HCT116 (cell line): ENCODE measurements at regions not wholly inside any gene's neighbourhood (a gene's known extent, or its start where the extent isn't known, plus 50 kb on each side); places are given as distances from the start of the nearest gene placed in this dataset.

Experiments
- CEBPB ChIP-seq: IDR thresholded peaks from 2 replicates; pipeline ENCODE4 v1.6.1; 2012; ENCODE audit warnings: low read depth
- EZH2 ChIP-seq: fragments of 200-600 bp; sonication (generic); IDR thresholded peaks from 2 replicates; pipeline ENCODE4 v1.6.1; 2017; ENCODE audit warnings: antibody characterized with exemption, mixed run types
- EZH2phosphoT487 ChIP-seq: fragments of 200-600 bp; IDR thresholded peaks from 2 replicates; pipeline ENCODE4 v1.6.1; 2018; ENCODE audit warnings: antibody characterized with exemption, borderline replicate concordance
- POLR2A ChIP-seq: IDR thresholded peaks from 2 replicates; pipeline ENCODE4 v1.7.0; 2011; ENCODE audit warnings: borderline replicate concordance; ENCODE audit not compliant: insufficient read depth, insufficient read length; ENCODE audit errors: extremely low read depth
- POLR2AphosphoS5 ChIP-seq: IDR thresholded peaks from 2 replicates; pipeline ENCODE4 v1.6.1; 2011; ENCODE audit warnings: mild to moderate bottlenecking, low read depth, low read length, moderate library complexity
- SIN3A ChIP-seq: IDR thresholded peaks from 2 replicates; pipeline ENCODE4 v1.6.1; 2012; ENCODE audit warnings: low read depth
- TCF7L2 ChIP-seq: IDR thresholded peaks from 2 replicates; pipeline ENCODE4 v1.7.0; 2011; ENCODE audit warnings: borderline replicate concordance, inconsistent platforms; ENCODE audit not compliant: insufficient read depth, insufficient read length; ENCODE audit errors: extremely low read depth
- YY1 ChIP-seq: IDR thresholded peaks from 2 replicates; pipeline ENCODE4 v1.6.1; 2011; ENCODE audit warnings: low read length, low read depth, moderate library complexity, mild to moderate bottlenecking; ENCODE audit not compliant: insufficient replicate concordance; ENCODE audit errors: extremely low read depth
- ZNF274 ChIP-seq: fragments of 200-500 bp; sonication (Bioruptor generic); IDR thresholded peaks from 2 replicates; pipeline ENCODE4 v1.6.1; 2014; ENCODE audit warnings: mild to moderate bottlenecking, low read depth, low read length, inconsistent platforms
- TF ChIP-seq, protein P1 (sequence below): IDR thresholded peaks from 2 replicates; pipeline ENCODE4 v1.6.1; 2011; ENCODE audit warnings: mild to moderate bottlenecking, low read length, moderate library complexity; ENCODE audit not compliant: insufficient replicate concordance; ENCODE audit errors: extremely low read depth
- TF ChIP-seq, protein P2 (sequence below): IDR thresholded peaks from 2 replicates; pipeline ENCODE4 v1.6.1; 2012
- TF ChIP-seq, protein P3 (sequence below), 3 experiments: fragments of 200-600 bp in 1 of 3; sonication (generic) in 1 of 3; IDR thresholded peaks in 2 of 3; conservative IDR thresholded peaks in 1 of 3; 2 replicates each; pipeline ENCODE4 v1.5.1; 2012 to 2017; ENCODE audit warnings: low read depth in 2 of 3, low read length in 2 of 3, antibody characterized with exemption in 1 of 3, borderline replicate concordance in 1 of 3, control low read depth in 1 of 3, mild to moderate bottlenecking in 1 of 3, mixed read lengths in 1 of 3, mixed run types in 1 of 3, moderate library complexity in 1 of 3; ENCODE audit not compliant: insufficient read depth in 1 of 3
- TF ChIP-seq, protein P4 (sequence below): IDR thresholded peaks from 2 replicates; pipeline ENCODE4 v1.6.1; 2012; ENCODE audit warnings: low read depth

DNA sequence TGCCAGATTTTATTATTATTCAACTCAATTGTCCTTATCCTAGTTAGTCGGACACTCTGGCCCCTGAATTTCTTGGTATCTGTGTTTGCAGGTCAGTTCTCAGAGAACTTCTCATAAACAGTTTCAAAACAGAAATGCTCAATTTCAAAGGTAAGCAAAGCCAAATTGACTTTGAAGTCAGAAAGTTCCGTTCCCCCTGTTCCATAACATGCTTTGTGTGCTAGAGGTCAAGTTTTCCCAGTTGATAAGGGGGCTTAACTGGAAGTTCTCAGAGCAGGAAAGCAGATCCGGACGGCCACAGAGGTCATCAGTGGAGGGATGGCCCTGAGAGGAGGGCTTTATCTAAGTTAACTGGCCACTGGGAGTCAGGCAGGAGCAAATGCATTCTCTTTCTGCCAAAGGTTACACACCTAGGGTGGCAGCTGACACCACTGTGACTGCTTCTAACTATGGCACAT, 417.2 kb downstream of the COG6 start:
- TF ChIP-seq, protein P1, sequence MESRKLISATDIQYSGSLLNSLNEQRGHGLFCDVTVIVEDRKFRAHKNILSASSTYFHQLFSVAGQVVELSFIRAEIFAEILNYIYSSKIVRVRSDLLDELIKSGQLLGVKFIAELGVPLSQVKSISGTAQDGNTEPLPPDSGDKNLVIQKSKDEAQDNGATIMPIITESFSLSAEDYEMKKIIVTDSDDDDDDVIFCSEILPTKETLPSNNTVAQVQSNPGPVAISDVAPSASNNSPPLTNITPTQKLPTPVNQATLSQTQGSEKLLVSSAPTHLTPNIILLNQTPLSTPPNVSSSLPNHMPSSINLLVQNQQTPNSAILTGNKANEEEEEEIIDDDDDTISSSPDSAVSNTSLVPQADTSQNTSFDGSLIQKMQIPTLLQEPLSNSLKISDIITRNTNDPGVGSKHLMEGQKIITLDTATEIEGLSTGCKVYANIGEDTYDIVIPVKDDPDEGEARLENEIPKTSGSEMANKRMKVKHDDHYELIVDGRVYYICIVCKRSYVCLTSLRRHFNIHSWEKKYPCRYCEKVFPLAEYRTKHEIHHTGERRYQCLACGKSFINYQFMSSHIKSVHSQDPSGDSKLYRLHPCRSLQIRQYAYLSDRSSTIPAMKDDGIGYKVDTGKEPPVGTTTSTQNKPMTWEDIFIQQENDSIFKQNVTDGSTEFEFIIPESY = no peak
- TF ChIP-seq EZH2phosphoT487 (no peak), EZH2 (no peak), TCF7L2 (no peak), CEBPB (no peak), ZNF274 (no peak), POLR2A (no peak), YY1 (no peak), SIN3A (no peak), POLR2AphosphoS5 (no peak)
- TF ChIP-seq, protein P2, sequence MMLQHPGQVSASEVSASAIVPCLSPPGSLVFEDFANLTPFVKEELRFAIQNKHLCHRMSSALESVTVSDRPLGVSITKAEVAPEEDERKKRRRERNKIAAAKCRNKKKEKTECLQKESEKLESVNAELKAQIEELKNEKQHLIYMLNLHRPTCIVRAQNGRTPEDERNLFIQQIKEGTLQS = no peak
- TF ChIP-seq, protein P3, sequence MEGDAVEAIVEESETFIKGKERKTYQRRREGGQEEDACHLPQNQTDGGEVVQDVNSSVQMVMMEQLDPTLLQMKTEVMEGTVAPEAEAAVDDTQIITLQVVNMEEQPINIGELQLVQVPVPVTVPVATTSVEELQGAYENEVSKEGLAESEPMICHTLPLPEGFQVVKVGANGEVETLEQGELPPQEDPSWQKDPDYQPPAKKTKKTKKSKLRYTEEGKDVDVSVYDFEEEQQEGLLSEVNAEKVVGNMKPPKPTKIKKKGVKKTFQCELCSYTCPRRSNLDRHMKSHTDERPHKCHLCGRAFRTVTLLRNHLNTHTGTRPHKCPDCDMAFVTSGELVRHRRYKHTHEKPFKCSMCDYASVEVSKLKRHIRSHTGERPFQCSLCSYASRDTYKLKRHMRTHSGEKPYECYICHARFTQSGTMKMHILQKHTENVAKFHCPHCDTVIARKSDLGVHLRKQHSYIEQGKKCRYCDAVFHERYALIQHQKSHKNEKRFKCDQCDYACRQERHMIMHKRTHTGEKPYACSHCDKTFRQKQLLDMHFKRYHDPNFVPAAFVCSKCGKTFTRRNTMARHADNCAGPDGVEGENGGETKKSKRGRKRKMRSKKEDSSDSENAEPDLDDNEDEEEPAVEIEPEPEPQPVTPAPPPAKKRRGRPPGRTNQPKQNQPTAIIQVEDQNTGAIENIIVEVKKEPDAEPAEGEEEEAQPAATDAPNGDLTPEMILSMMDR (IDR thresholded peaks at IDR 0.05 in 2 of 3, conservative IDR thresholded peaks at IDR 0.05 in 1 of 3; ENCODE audit: borderline replicate concordance in 1 of 3, insufficient read depth in 1 of 3, low read depth in 2 of 3, low read length in 2 of 3) = no peak
- TF ChIP-seq, protein P4, sequence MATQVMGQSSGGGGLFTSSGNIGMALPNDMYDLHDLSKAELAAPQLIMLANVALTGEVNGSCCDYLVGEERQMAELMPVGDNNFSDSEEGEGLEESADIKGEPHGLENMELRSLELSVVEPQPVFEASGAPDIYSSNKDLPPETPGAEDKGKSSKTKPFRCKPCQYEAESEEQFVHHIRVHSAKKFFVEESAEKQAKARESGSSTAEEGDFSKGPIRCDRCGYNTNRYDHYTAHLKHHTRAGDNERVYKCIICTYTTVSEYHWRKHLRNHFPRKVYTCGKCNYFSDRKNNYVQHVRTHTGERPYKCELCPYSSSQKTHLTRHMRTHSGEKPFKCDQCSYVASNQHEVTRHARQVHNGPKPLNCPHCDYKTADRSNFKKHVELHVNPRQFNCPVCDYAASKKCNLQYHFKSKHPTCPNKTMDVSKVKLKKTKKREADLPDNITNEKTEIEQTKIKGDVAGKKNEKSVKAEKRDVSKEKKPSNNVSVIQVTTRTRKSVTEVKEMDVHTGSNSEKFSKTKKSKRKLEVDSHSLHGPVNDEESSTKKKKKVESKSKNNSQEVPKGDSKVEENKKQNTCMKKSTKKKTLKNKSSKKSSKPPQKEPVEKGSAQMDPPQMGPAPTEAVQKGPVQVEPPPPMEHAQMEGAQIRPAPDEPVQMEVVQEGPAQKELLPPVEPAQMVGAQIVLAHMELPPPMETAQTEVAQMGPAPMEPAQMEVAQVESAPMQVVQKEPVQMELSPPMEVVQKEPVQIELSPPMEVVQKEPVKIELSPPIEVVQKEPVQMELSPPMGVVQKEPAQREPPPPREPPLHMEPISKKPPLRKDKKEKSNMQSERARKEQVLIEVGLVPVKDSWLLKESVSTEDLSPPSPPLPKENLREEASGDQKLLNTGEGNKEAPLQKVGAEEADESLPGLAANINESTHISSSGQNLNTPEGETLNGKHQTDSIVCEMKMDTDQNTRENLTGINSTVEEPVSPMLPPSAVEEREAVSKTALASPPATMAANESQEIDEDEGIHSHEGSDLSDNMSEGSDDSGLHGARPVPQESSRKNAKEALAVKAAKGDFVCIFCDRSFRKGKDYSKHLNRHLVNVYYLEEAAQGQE = no peak
